Activated naive CD4-positive, alpha-beta T cell treated with anti-CD3 and anti-CD28 coated beads, Interleukin-2, amount 50 U/mL, for 72 hours (primary cell): ENCODE measurements at regions not wholly inside any gene's neighbourhood (a gene's known extent, or its start where the extent isn't known, plus 50 kb on each side); places are given as distances from the start of the nearest gene placed in this dataset.
"Not testable (repeated sequence)": the region's sequence is repeated elsewhere in the genome, so short reads cannot be mapped to it uniquely, and the experiment has no call there.

ENCODE experiments used
- ATAC-seq, 2 donors: fragments of 150-1000 bp; cut with Tn5 transposase; 2 replicates each; pipeline ENCODE4 v1.10.0; 2021; ENCODE audit warnings: mild to moderate bottlenecking in 2 of 2, moderate library complexity in 2 of 2
- DNase-seq, 2 donors: peaks; one replicate each; pipeline ENCODE4 v3.0.0; 2021 to 2022; ENCODE audit warnings: low spot score in 2 of 2
- H3K27ac Mint-ChIP-seq, 2 donors: one replicate each; pipeline ENCODE4 v1.8.0; 2022; ENCODE audit warnings: mild to moderate bottlenecking in 2 of 2, mixed read lengths in 2 of 2
- H3K36me3 Mint-ChIP-seq, 2 donors: one replicate each; pipeline ENCODE4 v1.8.0; 2022; ENCODE audit warnings: mixed read lengths in 2 of 2
- H3K9me3 Mint-ChIP-seq, 2 donors: one replicate each; pipeline ENCODE4 v1.8.0; 2022; ENCODE audit warnings: mixed read lengths in 2 of 2

DNA sequence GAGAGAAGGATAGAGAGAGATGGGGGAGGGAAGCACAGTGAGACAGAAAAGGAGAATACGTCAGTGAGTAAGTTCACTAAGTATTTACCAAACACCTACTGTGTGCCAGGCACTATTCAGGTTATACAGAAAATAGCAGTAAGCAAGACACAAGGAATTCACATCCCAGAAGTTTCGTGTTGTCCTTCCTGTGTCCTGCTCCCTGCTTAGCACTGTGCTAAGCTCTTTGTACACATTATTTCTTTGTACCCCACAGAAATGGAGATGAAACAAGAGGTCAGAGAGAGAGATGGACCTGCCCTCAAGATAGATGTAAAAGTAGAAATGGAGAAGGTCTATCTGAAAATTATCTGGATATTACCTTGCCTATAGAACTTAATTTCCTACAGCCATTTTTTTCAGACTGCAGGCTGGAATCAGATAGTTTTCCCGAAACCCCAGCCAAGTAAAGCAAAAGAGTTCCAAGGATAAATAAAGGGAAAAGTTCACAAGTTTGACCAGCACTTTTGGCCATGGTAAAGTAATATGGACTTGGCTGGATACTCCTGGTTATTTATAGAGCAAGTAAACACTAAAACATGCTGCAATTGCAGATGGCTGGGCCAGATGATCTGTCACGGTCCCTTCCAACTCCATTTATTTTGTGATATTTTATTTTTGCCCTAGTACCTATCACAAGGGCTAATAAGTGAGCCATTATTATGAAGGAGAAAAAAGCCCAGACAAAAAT is 353.7 kb upstream of the SLC7A11 start:
- no peak overlapping the region for H3K27ac Mint-ChIP-seq
- DNase-seq (no peak), ATAC-seq (no peak)
- H3K36me3 Mint-ChIP-seq = no peaks in the 10 kb centered on the region
- H3K9me3 Mint-ChIP-seq = no peaks in the 10 kb centered on the region

DNA sequence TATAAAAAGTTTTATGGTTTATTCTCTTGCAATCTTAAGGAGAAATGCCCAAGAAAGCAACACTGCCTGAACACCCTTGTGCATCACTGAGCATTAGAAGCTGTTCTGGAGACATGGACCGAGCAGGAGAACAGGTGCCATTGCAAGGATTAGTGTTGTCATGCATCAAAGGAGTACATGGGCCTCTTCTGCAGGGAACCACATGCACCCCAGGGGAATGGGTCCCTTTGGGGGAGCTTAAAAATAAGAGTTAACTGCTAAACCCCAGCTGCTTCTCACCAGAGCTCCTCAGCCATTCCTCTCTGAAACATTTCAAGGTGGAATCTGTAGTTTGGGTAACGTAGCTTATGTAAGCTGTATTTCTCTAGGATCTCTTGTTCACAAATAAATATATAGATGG is 353.0 kb upstream of the SLC7A11 start:
- no peaks in the 10 kb centered on the region for H3K9me3 Mint-ChIP-seq
- H3K36me3 Mint-ChIP-seq = no peaks in the 10 kb centered on the region
- DNase-seq (no peak), ATAC-seq (no peak)
- H3K27ac Mint-ChIP-seq = no peak overlapping the region

DNA sequence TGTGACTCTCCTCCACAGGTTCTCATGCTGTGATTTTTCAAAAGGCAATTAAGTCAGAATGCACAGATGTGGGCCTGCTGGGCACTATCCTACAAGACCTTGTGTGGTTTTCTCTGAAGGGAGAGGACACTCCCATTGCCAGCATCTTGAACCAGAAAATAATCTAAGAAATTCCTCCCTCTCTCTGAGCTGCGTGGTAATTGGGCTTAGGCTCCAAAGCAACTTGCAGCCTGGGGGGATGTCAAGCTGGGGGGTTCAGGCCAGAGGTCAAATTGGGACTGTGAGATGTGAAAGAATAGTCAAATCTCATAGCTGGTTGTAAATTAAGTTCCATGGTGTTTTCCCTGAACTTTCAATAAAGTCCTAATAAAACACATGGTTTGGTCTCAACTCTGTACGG is 350.6 kb upstream of the SLC7A11 start:
- H3K27ac Mint-ChIP-seq = no peak overlapping the region
- no peaks in the 10 kb centered on the region for H3K9me3 Mint-ChIP-seq
- ATAC-seq (no peak), DNase-seq (no peak)
- H3K36me3 Mint-ChIP-seq = no peaks in the 10 kb centered on the region

DNA sequence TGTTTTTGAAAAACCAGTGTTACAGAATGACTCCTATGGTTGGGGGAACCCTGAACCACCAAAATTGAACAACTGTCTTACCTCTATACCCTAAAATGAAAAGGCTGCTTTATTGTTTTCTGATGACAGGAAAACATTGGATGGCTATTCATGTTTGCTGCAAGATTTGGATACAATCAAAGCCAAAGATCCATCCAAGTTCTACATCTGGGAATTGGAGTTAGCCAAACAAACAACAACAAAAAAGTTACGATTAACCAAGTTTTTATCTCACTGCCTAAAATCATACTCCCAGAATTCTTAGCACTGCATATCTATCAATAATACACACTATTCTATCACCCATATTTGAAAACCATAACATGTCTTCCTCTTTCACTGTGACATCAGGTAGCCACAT is 349.7 kb upstream of the SLC7A11 start:
- peaks cover 7% of the 10 kb centered on the region in 2 donors for H3K9me3 Mint-ChIP-seq
- ATAC-seq (no peak), DNase-seq (no peak)
- H3K27ac Mint-ChIP-seq = no peak overlapping the region
- no peaks in the 10 kb centered on the region for H3K36me3 Mint-ChIP-seq

DNA sequence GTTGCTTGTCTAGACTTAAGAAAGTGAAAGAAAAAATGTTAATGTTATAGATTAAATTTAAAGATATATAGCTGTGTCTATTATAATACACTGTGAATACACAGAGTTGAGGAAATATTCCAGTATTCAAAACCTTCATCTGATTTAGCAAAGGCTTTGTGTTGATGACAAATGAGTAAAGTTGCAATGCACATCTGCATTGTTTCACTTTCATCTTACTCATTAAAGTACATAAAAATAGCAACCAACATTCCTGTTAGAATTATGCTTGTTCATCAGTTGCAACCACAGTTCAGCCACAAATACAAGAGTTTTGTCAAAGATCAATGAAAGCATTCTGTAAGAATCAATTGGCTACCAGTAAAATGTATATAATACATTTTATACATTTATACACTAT is 346.4 kb upstream of the SLC7A11 start:
- H3K9me3 Mint-ChIP-seq = peaks cover 16 to 17% of the 10 kb centered on the region in 2 donors
- DNase-seq (no peak), ATAC-seq (no peak)
- no peaks in the 10 kb centered on the region for H3K36me3 Mint-ChIP-seq
- H3K27ac Mint-ChIP-seq = no peak overlapping the region

DNA sequence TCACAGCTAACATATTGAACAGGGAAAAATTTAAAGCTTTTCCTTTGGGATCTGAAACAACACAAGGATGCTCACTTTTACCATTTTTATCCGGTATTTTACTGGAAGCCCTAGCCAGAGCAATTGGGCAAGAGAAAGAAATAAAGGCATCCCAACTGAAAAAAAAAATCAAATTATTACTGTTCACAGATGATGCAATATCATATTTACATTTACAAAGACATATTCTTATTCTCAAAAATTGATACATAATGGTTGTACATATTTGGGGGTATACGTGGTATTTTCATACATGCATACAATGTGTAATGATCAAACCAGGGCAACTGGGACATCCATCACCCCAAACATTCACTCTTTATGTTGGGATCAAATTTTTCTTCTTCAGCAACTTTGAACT is 337.0 kb upstream of the SLC7A11 start:
- DNase-seq = no peak
- Mint-ChIP-seq H3K27ac (no peak overlapping the region), H3K36me3 (peaks cover 9 to 11% of the 10 kb centered on the region in 2 donors), H3K9me3 (peaks cover 15 to 22% of the 10 kb centered on the region in 2 donors)
- ATAC-seq = no peak

DNA sequence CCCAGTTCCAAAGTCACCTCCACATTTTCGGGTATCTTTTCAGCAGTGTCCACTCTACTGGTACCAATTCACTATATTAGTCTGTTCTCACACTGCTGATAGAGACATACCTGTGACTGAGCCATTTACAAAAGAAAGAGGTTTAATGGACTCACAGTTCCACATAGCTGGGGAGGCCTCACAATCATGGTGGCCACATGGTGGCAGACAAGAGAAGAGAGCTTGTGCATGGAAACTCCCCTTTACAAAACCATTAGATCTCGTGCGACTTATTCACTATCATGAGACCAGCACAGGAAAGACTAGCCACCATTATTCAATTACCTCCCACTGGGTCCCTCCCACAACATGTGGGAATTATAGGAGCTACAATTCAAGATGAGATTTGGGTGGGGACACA is 335.7 kb upstream of the SLC7A11 start:
- Mint-ChIP-seq H3K36me3 (peaks cover 9 to 11% of the 10 kb centered on the region in 2 donors), H3K9me3 (peaks cover 15 to 22% of the 10 kb centered on the region in 2 donors)
- not testable (repeated sequence) for H3K27ac Mint-ChIP-seq, DNase-seq, ATAC-seq

DNA sequence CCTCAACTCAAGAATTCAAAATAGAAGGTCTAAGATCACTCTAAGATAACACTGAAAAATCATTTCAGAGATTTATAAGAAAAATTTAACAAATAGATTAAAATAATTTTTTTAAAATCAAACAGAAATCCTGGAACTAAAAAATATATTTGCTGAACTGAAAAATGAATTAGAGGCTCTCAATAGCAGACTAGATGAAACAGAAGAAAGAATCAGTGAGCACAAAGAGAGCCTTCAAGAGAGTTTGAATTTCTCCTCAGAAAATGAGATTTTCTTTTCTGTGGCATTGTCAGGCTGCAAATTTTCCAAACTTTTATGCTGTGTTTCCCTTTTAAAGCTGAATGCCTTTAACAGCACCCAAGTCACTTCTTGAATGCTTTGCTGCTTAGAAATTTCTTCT is 335.0 kb upstream of the SLC7A11 start:
- DNase-seq (no peak), ATAC-seq (no peak)
- Mint-ChIP-seq H3K27ac (no peak overlapping the region), H3K9me3 (peaks cover 19 to 26% of the 10 kb centered on the region in 2 donors), H3K36me3 (peaks cover 9 to 11% of the 10 kb centered on the region in 2 donors)

DNA sequence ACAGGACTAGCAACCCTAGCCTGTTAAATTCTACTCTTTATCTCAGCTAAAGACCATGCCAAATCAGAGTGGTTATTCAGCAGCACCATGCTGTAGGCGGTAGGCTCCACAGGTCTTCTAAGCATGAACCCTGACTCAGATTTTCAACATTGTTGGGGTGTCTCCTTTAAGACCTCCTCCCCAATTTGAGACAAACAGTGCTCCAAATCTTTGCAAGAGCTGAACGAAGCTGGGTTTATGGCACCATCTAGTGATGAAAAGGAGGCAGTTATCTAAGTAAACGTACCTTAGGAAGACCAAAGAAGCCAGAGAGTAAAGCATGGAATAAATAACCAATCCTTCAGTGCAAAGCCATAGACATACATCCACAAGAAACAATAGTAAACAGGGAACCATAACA is 334.5 kb upstream of the SLC7A11 start:
- Mint-ChIP-seq H3K9me3 (peaks cover 19 to 26% of the 10 kb centered on the region in 2 donors), H3K27ac (no peak overlapping the region), H3K36me3 (peaks cover 9 to 11% of the 10 kb centered on the region in 2 donors)
- ATAC-seq = no peak
- DNase-seq = no peak

DNA sequence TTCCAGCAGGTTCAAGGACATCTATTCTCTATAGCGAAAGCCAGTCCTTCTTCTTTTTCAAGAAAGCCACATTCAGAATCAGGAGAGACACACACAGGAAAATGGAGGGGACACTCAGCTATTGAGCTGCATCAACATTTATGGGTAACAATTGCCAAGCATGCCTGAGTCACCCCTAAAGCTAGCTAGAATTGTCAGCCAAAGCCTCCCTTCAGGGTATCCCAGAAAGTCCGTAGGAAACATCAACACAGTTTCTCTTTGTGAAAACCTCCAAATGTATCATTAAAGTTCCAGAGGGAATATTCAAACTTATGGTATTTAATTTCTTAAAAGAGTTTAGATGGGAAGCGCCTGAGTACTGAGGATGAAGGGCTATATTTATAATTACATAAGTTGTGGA is 331.1 kb upstream of the SLC7A11 start:
- ATAC-seq = no peak
- H3K27ac Mint-ChIP-seq = no peak overlapping the region

DNA sequence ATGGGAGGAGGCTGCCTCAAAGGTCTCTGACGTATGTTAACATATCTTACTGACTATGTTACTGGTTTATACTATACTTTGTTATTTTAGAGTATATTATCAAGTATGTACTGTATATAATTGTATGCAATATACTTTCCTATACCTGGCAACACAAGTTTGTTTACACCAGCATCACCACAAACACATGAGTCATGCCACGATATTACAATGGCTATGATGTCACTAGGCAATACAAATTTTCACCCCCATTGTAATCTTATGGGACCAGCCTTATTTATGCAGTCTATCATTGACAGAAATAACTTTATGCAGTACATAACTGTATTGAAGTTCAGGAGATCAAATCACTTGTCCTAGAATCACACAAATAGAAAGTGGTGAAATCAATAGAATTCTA is 329.9 kb upstream of the SLC7A11 start:
- no peak for ATAC-seq
- peaks cover 5 to 15% of the 10 kb centered on the region in 2 donors for H3K9me3 Mint-ChIP-seq

More for the DNA sequence above, 331.1 kb upstream of the SLC7A11 start:
- H3K9me3 Mint-ChIP-seq = peaks cover 13 to 24% of the 10 kb centered on the region in 2 donors
- peaks cover 9% of the 10 kb centered on the region in 2 donors for H3K36me3 Mint-ChIP-seq
- DNase-seq = no peak

DNA sequence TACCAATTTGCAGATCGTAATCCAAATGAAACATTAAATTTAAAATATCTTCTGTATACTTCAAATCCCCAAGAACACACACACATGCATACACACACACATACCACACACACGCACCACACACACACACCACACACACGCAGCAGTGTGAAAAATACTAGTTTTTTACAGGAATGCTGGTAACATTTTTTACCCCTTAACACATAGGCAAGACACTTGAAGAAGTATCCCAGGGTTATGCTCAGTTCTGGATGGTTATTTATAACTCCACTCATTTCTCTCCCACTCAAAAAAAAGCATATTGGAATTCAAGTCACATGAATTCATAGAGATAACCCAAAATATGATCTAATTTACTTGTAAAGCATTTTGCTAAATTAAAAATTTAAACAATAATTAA is 325.5 kb upstream of the SLC7A11 start:
- Mint-ChIP-seq H3K27ac (no peak overlapping the region), H3K9me3 (peaks cover 5 to 7% of the 10 kb centered on the region in 2 donors), H3K36me3 (no peaks in the 10 kb centered on the region)
- no peak for ATAC-seq
- no peak for DNase-seq

More for the DNA sequence above, 329.9 kb upstream of the SLC7A11 start:
- DNase-seq = no peak
- no peak overlapping the region for H3K27ac Mint-ChIP-seq
- no peaks in the 10 kb centered on the region for H3K36me3 Mint-ChIP-seq

DNA sequence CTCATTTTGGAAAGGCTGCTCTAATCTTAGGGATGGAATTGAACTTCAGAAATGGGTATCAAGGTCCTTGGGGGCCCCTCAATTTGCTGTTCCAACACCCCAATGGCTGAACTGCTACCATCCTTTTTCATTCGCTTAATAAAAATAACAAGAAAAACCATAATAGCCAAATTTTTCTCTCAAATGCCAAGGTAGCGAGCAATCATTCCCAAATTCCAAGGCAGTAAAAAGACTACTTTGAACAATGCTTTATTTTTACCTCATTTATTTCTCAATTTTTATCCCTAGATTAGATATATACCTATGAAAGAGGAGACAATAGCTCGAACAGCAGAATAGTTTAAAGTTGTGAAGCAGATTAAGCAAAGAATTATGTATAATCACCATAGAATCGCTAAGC is 323.4 kb upstream of the SLC7A11 start:
- H3K9me3 Mint-ChIP-seq = peaks cover 0 to 3% of the 10 kb centered on the region in 2 donors
- H3K36me3 Mint-ChIP-seq = no peaks in the 10 kb centered on the region
- no peak overlapping the region for H3K27ac Mint-ChIP-seq
- DNase-seq (no peak), ATAC-seq (no peak)

DNA sequence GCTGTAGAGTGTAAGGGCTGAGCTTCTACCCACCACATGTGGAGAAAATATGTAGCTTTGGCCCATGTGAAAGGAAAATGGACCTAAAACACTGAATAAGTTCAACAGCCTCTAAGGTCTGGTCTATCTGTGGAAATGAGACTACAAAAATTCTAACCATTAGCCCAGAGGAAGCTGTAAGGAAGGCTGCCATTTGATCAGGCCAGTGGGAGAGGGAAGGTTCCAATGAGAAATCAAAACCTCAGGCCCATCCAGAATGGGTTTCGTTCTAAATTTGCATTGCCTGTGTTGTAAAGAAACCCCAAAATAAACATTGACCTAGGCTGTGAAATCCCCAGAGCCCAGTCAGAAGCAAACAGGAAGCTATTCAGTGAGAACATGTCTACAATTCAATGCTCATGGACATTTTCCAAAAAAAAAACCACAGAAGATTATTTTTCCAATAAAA is 320.4 kb upstream of the SLC7A11 start:
- DNase-seq = no peak
- Mint-ChIP-seq H3K27ac (no peak overlapping the region), H3K9me3 (no peaks in the 10 kb centered on the region)

DNA sequence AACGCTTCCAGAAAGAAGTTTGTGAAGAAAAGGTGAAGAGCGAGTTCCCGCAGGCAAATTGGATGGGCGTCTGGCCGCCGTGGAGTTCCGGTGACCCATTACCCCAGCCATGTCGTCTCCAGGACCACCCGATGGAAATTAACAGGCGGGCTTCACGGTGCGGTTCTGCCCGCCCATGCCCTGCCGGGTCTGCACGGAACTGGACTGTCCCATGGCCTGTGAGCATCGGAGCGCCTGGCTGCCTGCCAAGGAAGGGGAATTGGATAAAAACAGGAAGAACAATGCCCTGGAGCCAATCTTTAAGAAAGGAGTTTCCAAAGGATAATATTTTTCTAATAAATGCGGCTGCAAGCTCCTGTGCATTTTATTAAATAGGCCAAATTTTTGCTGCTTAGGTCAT is 319.8 kb upstream of the SLC7A11 start:
- no peak overlapping the region for H3K27ac Mint-ChIP-seq
- no peaks in the 10 kb centered on the region for H3K9me3 Mint-ChIP-seq
- DNase-seq (no peak), ATAC-seq (no peak)
- H3K36me3 Mint-ChIP-seq = no peaks in the 10 kb centered on the region

More for the DNA sequence above, 320.4 kb upstream of the SLC7A11 start:
- H3K36me3 Mint-ChIP-seq = no peaks in the 10 kb centered on the region
- no peak for ATAC-seq

DNA sequence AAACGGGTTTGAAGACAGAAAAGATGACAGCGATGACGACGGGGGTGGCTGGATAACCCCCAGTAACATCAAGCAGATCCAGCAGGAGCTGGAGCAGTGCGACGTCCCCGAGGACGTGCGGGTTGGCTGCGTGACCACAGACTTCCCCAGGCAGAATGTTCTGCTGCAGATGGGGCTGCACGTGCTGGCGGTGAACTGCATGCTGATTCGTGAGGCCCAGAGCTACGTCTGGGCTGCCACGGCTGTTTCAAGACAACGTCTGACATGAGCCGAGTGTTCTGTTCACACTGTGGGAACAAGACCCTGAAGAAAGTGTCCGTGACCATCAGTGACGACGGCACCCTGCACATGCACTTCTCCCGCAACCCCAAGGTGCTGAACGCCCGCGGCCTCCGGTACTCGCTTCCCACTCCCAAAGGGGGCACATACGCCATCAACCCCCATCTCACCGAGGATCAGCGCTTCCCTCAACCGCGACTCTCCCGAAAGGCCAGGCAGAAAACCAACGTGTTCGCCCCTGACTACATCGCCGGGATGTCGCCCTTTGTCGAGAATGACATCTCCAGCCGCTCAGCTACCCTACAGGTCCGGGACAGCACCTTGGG is 319.2 kb upstream of the SLC7A11 start:
- Mint-ChIP-seq H3K27ac (no peak overlapping the region), H3K9me3 (no peaks in the 10 kb centered on the region), H3K36me3 (no peaks in the 10 kb centered on the region)
- ATAC-seq (no peak), DNase-seq (no peak)

DNA sequence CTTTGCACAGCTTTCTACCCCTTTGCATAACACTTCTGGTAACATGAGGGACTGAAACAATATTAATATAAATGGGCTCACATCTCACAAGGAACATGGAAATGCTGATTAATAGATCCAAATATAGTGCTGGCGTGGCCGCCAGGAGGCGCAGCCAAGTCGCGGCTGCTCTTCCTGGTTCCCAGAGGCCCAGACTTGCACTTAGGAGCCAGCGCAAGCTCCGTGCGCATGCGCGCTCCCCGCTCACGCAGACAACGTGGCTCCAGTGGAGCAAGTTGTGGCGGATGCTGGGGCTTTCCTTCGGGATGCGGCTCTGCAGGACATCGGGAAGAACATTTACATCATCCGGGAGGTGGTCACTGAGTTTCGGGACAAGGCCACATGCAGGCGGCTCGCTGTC is 318.3 kb upstream of the SLC7A11 start:
- Mint-ChIP-seq H3K9me3 (no peaks in the 10 kb centered on the region), H3K36me3 (no peaks in the 10 kb centered on the region), H3K27ac (no peak overlapping the region)
- DNase-seq (no peak), ATAC-seq (no peak)

DNA sequence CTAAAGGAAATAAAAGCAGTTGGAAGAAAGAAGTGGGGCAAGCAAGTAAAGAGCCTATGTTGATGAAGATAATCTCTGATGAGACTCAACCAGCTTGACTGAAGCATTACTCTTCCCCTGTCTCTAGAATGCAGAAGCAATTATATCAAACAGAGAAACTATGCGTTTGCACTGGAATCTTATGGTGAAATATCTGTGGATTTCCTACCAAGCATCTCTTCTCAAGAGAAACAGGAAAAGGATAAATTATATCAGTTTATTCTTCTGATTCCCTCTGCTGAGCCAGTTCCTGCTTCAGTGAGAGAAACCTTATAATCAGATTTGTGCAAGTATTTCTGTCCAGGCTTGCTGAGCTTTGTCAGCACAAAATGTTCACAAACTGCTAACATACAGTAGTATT is 316.7 kb upstream of the SLC7A11 start:
- H3K36me3 Mint-ChIP-seq = no peaks in the 10 kb centered on the region
- ATAC-seq (no peak), DNase-seq (no peak)
- no peaks in the 10 kb centered on the region for H3K9me3 Mint-ChIP-seq
- H3K27ac Mint-ChIP-seq = no peak overlapping the region
